GM23338 (cell line): ENCODE measurements at regions not wholly inside any gene's neighbourhood (a gene's known extent, or its start where the extent isn't known, plus 50 kb on each side); places are given as distances from the start of the nearest gene placed in this dataset.

ENCODE experiments used
- EZH2 ChIP-seq: fragments of 200-600 bp; sonication (generic); IDR thresholded peaks from one replicate; pipeline ENCODE4 v1.8.0; 2017; ENCODE audit warnings: antibody characterized with exemption, mild to moderate bottlenecking, low read depth; ENCODE audit not compliant: unreplicated experiment
- TF ChIP-seq, protein P1 (sequence below), 2 experiments: fragments of 200-600 bp in 1 of 2; sonication (generic) in 1 of 2; conservative IDR thresholded peaks; 2 replicates each; pipeline versions ENCODE4 v1.5.1 to v1.6.1; 2016 to 2017; ENCODE audit warnings: antibody characterized with exemption in 2 of 2, low read depth in 2 of 2, mild to moderate bottlenecking in 2 of 2, moderate library complexity in 1 of 2

DNA sequence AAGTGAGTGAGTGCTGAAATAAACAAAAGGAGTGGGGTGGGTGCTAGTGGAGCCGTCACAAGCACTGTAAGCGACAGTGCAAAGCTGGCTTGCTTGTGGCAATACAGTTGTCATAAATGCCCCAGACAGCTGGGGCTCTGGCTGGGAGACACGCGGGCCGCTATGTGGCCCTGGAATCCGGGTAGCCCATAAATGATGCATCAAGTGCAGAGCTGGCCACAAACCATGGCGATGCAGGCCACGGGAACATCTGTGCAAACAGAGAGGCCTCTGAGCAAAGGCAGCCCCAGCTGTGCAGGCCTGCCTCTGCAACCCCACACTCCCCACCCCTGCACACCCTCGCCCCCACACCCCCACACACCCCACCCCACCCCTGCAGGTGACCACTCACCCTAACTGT lies 349.2 kb upstream of the ID2 start:
- TF ChIP-seq, protein P1, sequence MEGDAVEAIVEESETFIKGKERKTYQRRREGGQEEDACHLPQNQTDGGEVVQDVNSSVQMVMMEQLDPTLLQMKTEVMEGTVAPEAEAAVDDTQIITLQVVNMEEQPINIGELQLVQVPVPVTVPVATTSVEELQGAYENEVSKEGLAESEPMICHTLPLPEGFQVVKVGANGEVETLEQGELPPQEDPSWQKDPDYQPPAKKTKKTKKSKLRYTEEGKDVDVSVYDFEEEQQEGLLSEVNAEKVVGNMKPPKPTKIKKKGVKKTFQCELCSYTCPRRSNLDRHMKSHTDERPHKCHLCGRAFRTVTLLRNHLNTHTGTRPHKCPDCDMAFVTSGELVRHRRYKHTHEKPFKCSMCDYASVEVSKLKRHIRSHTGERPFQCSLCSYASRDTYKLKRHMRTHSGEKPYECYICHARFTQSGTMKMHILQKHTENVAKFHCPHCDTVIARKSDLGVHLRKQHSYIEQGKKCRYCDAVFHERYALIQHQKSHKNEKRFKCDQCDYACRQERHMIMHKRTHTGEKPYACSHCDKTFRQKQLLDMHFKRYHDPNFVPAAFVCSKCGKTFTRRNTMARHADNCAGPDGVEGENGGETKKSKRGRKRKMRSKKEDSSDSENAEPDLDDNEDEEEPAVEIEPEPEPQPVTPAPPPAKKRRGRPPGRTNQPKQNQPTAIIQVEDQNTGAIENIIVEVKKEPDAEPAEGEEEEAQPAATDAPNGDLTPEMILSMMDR (conservative IDR thresholded peaks at IDR 0.05; ENCODE audit: low read depth in 2 of 2): no peak
- TF ChIP-seq EZH2: no peak
